Endothelial cell of umbilical vein (primary cell): ENCODE measurements at regions not wholly inside any gene's neighbourhood (a gene's known extent, or its start where the extent isn't known, plus 50 kb on each side); places are given as distances from the start of the nearest gene placed in this dataset.

Experiments
- CTCF ChIP-seq, 2 donors: IDR thresholded peaks; 1 replicate in 1 of 2; 2 replicates in 1 of 2; pipeline ENCODE4 v1.5.1; 2011; ENCODE audit warnings: low read length in 2 of 2, mild to moderate bottlenecking in 2 of 2, moderate library complexity in 2 of 2, control low read depth in 1 of 2, inconsistent platforms in 1 of 2, low read depth in 1 of 2; ENCODE audit not compliant: insufficient read depth in 1 of 2; ENCODE audit errors: extremely low read depth in 1 of 2
- POLR2AphosphoS5 ChIP-seq: IDR thresholded peaks from 2 replicates; pipeline ENCODE4 v1.6.1; 2012; ENCODE audit warnings: low read depth, mild to moderate bottlenecking, control low read depth, low read length, moderate library complexity; ENCODE audit not compliant: insufficient read depth

GRCh38 chr1:114203595-114204128 is 50.0 kb upstream of the SYT6 start:
- no peak for TF ChIP-seq CTCF (IDR thresholded peaks at IDR 0.05; ENCODE audit: extremely low read depth in 1 of 2, insufficient read depth in 1 of 2, low read depth in 1 of 2, low read length in 2 of 2)
- no peak for TF ChIP-seq POLR2AphosphoS5
